HG03196 (cell line): ENCODE measurements at regions not wholly inside any gene's neighbourhood (a gene's known extent, or its start where the extent isn't known, plus 50 kb on each side); places are given as distances from the start of the nearest gene placed in this dataset.
"Not testable (repeated sequence)": the region's sequence is repeated elsewhere in the genome, so short reads cannot be mapped to it uniquely, and the experiment has no call there.

Experiments used
- ATAC-seq: cut with Tn5 transposase; IDR thresholded peaks from one replicate; pipeline ENCODE4 v1.9.1; 2021; ENCODE audit not compliant: unreplicated experiment

DNA sequence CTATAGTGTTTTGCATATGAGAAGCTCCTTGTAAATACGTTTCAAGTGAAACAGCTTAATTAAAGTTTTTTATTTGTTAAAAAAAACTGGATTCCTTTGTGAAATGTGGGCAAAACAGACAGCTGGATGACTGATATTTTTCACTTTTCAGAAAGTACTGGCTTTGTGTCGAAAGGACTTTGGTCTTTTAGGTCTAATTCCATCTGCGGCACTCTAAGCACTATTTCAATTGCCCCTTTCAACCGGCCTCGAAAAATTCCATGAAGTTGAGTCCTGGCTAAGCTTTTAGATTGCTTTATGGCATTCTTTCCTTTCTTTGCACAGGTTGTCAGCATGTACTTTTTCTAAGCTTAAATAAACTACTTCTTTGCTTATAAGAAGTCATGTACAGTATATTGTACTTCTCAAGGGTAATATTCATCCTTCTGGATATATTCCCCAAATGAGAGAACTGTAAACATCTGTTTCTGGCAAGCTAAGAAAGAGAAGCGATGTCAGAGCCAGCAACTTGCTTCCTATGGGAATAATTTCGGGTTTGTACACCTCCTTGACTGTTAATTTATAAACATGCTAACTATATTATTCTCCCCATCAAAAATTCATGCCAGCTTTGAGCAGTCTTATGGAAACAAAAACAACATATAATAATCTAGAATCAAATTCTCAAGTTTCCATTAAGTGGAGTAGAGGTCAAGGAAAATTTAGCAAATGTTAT is 611.3 kb downstream of the ETNK1 start:
- ATAC-seq = no peak

DNA sequence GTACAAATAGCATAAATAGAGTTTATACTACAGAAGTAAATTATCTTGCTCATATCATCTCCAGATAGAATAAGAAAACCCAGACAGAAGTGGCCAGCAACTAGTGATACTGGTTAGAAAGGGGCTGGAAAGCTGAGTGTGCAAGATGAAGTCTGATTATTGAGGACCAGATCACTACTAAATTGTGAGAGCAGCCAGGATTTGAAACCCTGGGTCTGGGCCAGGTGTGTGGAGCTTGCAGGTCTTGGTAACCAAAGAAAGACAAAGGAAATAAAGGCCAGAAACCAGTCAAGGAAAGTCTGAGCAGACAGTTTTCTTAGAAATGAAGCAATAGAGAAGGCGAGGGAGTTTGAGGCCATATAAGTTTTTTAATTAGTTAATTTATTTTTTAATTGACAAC is 611.8 kb downstream of the ETNK1 start:
- ATAC-seq = no peak

DNA sequence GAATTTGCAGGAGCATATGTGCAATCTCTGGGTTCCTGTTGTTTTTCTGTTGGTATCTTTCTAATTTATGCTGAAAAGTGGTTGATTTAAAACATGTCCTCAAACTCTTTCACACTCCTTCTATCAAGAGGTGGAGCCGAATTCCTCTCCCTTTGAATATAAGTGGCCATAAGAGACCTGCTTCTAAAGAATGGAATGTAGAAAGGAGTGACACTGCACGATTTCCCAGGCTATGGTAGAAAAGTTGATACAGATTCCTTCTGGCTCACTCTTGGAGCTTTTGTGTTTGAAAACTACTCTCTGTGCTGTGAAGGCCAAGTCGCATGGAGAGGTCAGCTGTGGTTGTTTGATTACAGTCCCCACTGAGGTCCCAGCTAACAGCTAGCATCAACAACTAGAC is 613.2 kb downstream of the ETNK1 start:
- ATAC-seq = no peak

DNA sequence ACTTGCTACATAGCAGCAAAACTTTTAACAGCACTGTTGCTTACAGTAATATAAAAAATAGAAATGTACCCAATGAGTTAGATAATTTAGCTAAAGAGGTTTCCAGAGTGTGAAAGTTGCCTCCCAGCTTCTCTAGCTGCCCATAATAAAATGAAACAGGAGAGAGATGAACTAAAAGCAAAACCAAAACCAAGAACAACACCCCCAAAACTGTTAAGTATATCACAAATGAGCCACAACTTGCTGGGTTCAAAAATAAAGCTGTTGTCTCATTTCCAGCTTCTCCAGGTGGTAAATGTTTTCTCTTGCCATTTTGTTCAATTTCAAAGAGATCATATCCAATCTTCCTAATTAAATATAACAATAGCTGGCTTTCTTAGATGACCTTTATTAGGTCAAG is 614.0 kb downstream of the ETNK1 start:
- no peak for ATAC-seq

DNA sequence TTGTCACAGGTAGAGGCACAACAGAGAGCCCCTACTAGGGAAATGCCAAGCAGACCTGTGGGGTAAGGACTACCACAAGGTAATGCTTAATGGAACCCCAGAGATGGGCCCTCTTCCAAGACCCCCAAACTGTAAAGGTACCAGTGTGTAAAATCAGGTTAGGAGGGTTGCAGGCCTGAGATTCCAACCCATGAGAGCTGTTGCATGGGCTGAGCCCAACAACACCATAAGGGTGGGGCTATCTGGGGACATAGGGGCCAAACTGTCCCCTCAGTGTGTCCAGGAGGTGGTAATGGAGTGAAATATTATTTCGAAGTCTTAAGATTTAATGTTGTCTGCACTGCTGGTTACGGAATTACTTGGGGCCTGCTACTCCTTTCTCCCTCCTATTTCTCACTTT is 620.2 kb downstream of the ETNK1 start:
- ATAC-seq = no peak

DNA sequence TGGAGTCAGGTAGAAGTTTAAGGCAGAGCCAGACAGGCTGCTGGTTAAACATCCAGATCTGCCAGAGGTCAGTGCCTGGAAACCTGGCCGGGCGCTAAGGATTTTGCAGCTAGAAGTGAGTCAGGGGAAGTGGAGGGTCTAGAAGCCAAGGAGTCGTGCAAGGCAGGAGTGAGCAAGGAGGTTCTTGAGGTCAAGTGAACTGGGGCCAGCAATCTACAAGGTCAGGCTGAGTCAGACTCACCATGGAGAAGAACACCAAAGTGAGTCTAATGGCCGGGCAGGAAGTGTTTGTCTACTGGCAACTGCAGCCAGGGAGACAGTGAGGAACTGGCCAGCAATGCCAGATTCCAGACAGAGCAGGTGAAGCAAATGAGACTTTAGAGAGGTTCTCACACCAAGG is 628.2 kb downstream of the ETNK1 start:
- no peak for ATAC-seq

DNA sequence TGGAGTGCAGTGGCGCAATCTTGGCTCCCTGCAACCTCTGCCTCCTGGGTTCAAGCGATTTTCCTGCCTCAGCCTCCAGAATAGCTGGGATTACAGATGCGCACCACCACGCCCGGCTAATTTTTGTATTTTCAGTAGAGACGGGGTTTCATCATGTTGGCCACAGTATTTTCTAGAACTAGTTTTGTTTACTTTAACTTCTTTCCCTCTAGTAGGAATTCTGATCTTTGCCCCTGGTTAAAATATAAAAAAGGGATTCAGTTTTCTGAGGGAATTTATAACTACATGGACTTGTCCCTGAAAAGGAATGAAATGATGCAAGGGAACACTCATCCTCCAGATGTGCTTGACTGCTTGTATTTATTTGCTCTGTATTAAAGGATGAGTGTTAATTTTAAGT is 628.9 kb downstream of the ETNK1 start:
- ATAC-seq = not testable (repeated sequence)

DNA sequence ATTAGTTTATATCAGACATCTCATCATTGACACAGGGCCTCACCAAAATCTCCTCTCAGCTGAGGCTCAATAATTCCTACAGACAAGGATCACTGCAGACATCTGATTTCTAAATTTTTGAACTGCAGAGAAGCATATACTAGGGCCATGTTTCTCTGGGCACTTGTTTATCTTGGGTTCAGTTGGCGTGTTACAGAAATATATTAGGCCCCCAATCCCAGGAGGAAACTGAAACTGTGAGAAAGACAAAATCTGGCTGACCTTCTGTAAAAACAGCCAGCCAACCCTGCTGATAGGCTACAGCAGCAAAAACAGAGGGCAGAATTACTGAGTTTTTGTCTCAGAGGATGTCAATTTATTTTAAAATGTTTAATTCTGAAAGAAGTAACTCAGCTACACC is 634.6 kb downstream of the ETNK1 start:
- no peak for ATAC-seq

DNA sequence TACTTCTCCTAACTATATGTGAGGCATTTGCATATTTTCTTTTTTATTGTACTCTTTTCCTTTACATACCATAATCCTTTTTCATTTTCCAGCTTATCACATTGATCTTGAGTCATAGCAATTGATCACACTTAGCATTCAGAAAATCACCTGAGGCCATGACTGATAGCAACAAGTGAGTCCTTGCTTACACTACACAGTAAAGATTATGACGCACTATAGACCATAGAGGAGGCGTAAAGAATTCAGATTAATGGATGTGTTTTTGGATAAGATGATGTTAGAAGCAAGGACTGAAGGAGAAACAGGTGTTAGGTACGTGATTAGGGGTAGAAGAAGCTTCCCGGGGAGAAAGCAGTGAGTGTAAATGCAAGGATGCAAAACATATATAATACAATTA is 637.7 kb downstream of the ETNK1 start:
- ATAC-seq = no peak

DNA sequence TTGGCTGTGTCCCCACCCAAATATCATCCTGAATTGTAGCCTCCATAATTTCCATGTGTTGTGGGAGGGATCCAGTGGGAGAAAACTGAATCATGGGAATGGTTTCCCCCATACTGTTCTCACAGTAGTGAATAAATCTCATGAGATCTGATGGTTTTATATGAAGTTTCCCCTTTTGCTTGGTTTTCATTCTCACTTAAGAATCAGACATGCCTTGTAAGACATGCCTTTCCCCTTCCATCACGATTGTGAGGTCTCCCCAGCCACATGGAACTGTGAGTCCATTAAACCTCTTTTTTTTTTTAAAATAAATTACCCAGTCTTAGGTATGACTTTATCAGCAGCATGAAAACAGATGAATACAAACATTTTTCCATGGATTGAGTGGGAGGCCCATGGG is 652.9 kb downstream of the ETNK1 start:
- ATAC-seq = no peak

DNA sequence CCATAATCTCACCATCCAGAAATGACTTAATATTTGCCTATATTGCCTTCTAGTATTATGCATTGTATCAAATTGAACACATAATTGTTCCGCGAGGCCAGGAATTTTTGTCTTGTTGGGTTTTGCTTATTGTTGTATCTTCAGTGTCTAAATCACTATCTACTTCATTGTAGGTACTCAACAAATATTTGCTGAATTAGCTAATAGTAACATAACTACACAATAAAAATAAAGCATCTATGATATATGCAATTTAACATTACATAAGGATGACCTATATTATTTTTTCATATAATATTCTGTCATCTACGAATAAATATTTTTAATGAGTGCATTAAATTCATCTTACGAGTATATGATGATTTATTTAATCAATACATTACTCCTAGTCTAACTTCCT is 656.3 kb downstream of the ETNK1 start:
- ATAC-seq = no peak

DNA sequence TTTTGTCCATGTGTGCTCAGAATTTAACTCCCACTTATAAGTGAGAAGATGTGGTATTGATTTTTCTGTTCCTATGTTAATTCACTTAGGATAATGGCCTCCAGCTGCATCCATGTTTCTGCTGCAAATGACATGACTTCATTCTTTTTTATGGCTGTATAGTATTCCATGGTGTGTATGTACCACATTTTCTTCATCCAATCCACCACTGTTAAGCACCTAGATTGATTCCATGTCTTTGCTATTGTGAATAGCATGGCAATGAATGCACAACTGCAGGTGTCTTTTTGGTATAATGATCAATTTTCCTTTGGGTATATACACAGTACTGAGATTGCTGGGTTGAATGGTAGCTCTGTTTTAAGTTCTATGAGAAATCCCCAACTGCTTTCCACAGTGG is 657.7 kb downstream of the ETNK1 start:
- ATAC-seq = no peak

DNA sequence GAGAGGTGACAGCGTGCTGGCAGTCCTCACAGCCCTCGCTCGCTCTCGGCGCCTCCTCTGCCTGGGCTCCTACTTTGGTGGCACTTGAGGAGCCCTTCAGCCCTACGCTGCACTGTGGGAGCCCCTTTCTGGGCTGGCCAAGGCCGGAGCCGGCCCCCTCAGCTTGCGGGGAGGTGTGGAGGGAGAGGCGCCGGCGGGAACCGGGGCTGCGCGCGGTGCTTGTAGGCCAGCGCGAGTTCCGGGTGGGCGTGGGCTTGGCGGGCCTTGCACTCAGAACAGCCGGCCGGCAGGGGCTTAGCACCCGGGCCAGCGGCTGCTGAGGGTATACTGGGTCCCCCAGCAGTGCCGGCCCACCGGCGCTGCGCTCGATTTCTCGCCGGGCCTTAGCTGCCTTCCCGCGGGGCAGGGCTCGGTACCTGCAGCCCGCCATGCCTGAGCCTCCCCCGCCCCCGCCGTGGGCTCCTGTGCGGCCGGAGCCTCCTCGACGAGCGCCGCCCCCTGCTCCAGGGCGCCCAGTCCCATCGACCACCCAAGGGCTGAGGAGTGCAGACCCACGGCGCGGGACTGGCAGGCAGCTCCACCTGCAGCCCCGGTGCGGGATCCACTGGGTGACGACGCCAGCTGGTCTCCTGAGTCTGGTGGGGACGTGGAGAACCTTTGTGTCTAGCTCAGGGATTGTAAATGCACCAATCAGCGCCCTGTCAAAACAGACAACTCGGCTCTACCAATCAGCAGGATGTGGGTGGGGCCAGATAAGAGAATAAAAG is 661.0 kb downstream of the ETNK1 start:
- ATAC-seq = not testable (repeated sequence)

DNA sequence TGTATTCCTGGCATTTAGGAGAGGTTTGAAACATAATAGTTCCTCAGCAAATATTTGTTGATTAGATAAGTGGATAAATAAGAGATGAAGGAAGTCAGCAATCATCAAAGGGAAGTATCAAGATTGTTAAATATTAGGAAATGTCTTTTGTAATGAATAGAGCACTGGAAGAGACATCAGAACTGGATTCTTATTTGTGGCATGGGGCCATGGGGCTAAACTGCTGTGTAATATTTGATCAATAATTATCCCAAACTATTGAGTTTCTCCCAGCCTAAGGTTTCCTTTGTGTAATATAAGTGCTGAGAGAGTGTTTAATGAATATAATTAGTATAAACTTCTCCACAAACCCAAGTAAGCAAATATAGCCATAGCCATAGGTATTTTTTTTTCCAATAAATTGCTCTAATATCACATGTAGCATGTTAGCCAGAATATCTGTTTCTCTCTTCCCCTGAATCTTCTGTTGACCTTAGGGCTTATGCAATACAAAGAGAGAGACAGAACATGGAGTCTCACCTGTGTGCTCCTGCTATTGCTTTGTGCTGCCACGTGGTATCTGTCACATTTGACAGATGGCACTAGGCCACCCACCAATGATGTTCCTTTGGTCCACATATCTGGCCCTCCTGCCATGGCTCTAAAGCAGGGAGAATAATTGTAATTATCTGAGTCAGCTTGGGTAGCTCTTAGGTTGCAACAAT is 658.7 kb downstream of the SOX5 start:
- ATAC-seq = no peak

DNA sequence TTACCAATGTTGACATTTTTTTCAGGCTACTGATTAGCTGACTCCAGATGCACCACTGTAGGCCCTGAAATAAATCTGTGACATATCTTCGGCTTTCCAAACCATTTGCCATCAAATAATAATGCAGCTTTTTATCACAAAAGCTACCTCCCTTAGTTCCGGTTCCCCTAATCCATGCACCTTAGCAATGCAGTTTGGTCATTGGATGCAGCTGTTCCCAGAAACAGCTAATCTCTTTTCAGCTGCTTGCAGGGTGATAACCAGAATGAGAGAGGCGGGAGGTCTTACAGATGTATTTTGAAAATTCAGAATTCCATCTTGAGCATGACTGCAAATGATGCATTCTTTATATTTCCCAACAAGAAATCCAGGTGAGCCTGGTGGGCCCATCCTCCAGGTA is 646.2 kb downstream of the SOX5 start:
- no peak for ATAC-seq

DNA sequence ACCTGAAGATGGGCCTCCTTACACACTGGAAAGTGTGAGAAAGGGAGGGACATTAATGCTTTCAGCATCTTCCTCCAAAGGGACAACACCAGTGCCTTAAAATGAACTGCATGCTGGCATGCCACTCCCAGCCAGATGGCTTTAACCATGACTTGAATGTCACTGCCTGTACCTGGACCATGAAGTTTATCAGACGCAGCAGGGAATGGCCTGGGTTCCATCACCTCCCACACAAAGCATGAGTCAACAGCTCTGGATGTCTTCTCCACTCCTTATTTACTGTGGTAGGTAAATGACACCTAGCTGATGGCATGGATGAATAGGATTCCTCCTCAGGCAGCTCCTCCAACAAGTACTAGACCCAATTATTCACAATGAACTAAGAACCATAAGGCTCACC is 645.6 kb downstream of the SOX5 start:
- ATAC-seq = no peak

DNA sequence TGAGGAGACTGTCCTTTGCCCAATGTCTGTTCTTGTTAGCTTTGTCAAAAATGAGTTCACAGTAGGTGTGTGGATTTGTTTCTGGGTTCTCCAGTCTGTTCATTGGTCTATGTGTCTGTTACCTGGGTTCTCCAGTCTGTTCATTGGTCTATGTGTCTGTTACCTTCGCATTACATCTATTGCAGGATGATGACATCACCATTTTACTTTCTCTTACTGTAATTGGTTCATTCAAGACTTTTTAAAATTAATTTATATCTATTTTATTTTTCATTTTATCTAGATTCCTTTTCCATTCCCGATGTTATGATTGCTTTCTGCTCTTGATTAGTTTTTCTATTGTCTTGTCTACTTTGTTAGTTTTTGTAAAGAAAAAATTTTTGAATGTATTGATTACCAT is 615.5 kb downstream of the SOX5 start:
- no peak for ATAC-seq

DNA sequence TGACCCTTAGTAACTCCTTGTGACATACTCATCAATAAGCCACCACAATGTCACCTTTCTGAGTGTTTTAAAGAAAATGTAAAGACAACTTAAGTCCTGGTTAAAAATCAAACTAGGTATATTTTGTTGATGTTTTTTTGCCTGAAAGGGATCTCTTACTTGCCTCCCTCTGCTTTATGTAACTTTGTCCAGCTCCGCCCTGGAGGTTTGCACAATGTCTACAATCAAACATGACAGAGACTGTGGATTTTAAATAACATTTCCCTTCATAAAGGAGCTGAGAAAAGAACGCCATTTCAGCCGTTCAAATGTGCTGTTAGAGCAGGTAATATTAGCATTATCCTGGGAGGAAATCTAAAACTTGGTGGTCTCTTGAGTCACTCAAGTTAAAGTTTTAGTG is 613.9 kb downstream of the SOX5 start:
- ATAC-seq = no peak

DNA sequence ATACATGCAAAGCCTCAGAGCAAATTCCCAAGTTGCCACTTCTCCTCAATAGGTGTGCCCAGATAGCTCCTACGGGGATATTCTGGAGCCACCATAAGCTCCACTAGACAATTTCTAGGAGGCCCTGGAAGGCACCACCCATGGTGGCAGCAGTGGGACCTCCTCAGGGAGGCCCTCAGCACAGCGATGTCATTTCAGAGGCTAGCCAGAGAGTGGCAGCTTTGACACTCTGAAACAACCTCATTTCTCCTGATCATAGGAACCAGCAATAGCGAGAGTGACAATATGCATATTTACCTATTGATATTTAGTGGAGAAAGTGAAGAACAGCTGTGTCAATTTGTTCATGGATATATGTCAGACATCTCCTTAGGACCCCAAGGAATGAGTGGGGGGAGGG is 612.3 kb downstream of the SOX5 start:
- ATAC-seq = no peak

DNA sequence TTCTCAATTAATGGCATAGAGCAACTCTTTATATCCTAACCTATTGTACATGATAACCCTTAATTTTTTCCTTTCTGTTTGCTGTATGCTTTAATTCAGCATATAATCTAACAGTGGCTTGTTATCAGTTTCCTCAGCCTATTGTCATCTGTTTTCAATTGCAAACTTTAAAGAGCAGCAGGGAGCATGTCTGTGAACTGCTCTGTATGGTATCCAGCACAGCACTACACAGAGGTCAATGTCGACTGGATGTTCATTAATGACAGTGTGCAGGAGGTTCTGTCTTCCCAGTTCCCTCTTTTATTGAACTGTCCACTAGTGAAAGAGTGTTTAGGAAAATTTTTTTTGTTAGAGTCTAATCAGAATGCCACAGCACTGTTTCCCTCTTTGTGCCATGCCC is 609.1 kb downstream of the SOX5 start:
- ATAC-seq = no peak

DNA sequence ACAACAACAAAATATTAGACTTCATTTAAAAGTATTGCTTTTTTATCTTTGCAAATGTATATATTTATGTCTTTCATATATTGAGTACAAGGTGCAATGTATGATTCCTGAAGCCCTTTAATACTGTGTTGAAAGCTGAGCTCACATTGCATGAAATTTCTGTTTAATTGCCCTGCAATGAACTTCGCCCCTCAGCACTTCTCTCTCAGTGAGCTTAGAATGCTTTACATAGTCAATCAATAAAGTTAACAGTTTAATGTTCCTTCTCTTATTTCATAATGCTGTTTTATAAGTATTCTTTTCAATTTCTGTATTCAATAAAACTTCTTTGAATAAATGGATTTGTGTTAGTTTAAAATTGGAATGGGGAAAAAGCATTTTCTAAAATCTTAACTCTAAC is 607.1 kb downstream of the SOX5 start:
- no peak for ATAC-seq

DNA sequence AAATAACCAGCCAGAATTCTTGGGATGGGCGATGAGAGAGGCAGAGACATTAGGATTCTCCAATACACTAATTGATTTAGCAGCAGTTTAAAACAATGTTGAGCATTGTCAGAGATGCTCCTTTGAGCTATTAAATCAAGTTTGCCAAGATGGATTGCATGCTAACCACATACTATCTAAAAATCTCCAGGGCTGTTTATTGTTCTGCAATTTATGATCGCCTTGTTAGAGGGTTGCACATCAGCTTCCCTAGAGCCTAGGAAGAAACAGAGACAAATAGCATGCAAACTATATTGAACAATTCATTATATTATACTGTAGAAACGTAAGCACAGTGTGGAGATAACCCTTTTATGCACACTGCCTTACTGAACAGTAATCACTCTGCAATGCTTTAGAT is 599.9 kb downstream of the SOX5 start:
- ATAC-seq = no peak
